ENCODE measurements at regions not wholly inside any gene's neighbourhood (a gene's known extent, or its start where the extent isn't known, plus 50 kb on each side); places are given as distances from the start of the nearest gene placed in this dataset.

DNA sequence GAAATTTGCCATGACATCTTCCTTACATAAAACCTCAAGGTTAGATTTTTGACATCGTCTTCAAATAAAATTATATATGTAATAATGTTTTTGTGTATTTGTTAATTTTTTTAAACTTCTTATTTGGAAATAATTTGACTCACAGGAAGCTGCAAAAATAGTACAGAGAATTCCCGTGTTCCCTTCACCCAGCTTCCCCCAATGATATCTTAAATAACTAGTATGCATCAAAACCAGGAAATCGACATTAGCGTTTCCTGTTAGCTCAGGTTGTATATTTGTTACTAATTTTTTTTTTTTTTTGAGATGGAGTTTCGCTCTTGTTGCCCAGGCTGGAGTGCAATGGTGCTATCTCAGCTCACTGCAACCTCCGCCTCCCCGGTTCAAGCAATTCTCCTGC is 86.3 kb upstream of the SPRY4 start:
- Mint-ChIP-seq H3K4me3 (ENCODE audit: unreplicated experiment) (no peak overlapping the region), H3K4me1 (ENCODE audit: low read depth, unreplicated experiment) (no peaks in the 10 kb centered on the region), H3K9me3 (ENCODE audit: unreplicated experiment) (no peaks in the 10 kb centered on the region), H3K27me3 (ENCODE audit: insufficient read depth, unreplicated experiment) (no peaks in the 10 kb centered on the region), H3K36me3 (ENCODE audit: insufficient read depth, unreplicated experiment) (no peaks in the 10 kb centered on the region), H3K27ac (ENCODE audit: unreplicated experiment) (no peak overlapping the region)
- no peaks in the 10 kb centered on the region for H3K9me3 ChIP-seq
- no peaks in the 10 kb centered on the region for H3K36me3 ChIP-seq (ENCODE audit: control insufficient read depth, insufficient read depth, low read length)
- no TSS peak for BruUV-seq (replicated peaks)
- H3K4me1 ChIP-seq, result no peaks in the 10 kb centered on the region
- intact Hi-C loops (cut with micrococcal nuclease; ENCODE audit: unreplicated experiment), result no loop called here
- H3K4me3 ChIP-seq (ENCODE audit: low read depth, low read length), result no peak overlapping the region
- TF ChIP-seq, protein P1, sequence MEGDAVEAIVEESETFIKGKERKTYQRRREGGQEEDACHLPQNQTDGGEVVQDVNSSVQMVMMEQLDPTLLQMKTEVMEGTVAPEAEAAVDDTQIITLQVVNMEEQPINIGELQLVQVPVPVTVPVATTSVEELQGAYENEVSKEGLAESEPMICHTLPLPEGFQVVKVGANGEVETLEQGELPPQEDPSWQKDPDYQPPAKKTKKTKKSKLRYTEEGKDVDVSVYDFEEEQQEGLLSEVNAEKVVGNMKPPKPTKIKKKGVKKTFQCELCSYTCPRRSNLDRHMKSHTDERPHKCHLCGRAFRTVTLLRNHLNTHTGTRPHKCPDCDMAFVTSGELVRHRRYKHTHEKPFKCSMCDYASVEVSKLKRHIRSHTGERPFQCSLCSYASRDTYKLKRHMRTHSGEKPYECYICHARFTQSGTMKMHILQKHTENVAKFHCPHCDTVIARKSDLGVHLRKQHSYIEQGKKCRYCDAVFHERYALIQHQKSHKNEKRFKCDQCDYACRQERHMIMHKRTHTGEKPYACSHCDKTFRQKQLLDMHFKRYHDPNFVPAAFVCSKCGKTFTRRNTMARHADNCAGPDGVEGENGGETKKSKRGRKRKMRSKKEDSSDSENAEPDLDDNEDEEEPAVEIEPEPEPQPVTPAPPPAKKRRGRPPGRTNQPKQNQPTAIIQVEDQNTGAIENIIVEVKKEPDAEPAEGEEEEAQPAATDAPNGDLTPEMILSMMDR (IDR thresholded peaks at IDR 0.05; ENCODE audit: insufficient read depth in 1 of 2, low read depth in 1 of 2, low read length in 1 of 2, severe bottlenecking in 1 of 2, unreplicated experiment in 1 of 2), result no peak
- ChIA-PET POLR2A (no interaction called here), CTCF (no interaction called here)
- H3K27me3 ChIP-seq (replicated peaks; ENCODE audit: control insufficient read depth, insufficient read depth, low read length), result no peaks in the 10 kb centered on the region
- no peak for DNase-seq

GRCh38 chr5:142408981-142409481 is 84.2 kb upstream of the SPRY4 start:
- no peaks in the 10 kb centered on the region for H3K36me3 Mint-ChIP-seq (ENCODE audit: insufficient read depth, unreplicated experiment)
- no peak for DNase-seq
- H3K27me3 Mint-ChIP-seq (ENCODE audit: insufficient read depth, unreplicated experiment), result no peaks in the 10 kb centered on the region
- no peaks in the 10 kb centered on the region for H3K27me3 ChIP-seq (replicated peaks; ENCODE audit: control insufficient read depth, insufficient read depth, low read length)
- H3K36me3 ChIP-seq (ENCODE audit: control insufficient read depth, insufficient read depth, low read length), result no peaks in the 10 kb centered on the region
- ChIA-PET POLR2A (no interaction called here), CTCF (no interaction called here)
- intact Hi-C loops (cut with micrococcal nuclease; ENCODE audit: unreplicated experiment), result no loop called here
- H3K4me1 ChIP-seq, result peaks cover 2% of the 10 kb centered on the region
- no peak overlapping the region for H3K4me3 Mint-ChIP-seq (ENCODE audit: unreplicated experiment)
- TF ChIP-seq, protein P1 (IDR thresholded peaks at IDR 0.05; ENCODE audit: insufficient read depth in 1 of 2, low read depth in 1 of 2, low read length in 1 of 2, severe bottlenecking in 1 of 2, unreplicated experiment in 1 of 2), result no peak
- H3K9me3 ChIP-seq, result no peaks in the 10 kb centered on the region
- no peak overlapping the region for H3K4me3 ChIP-seq (ENCODE audit: low read depth, low read length)
- H3K4me1 Mint-ChIP-seq (ENCODE audit: low read depth, unreplicated experiment), result peaks cover 5% of the 10 kb centered on the region
- H3K9me3 Mint-ChIP-seq (ENCODE audit: unreplicated experiment), result no peaks in the 10 kb centered on the region
- no TSS peak for BruUV-seq (replicated peaks)
- H3K27ac Mint-ChIP-seq (ENCODE audit: unreplicated experiment), result no peak overlapping the region

GRCh38 chr5:142408536-142408935 is 83.7 kb upstream of the SPRY4 start:
- TF ChIP-seq, protein P1 (IDR thresholded peaks at IDR 0.05; ENCODE audit: insufficient read depth in 1 of 2, low read depth in 1 of 2, low read length in 1 of 2, severe bottlenecking in 1 of 2, unreplicated experiment in 1 of 2), result no peak
- no peaks in the 10 kb centered on the region for H3K9me3 ChIP-seq
- DNase-seq, result no peak
- BruUV-seq (replicated peaks), result no TSS peak
- Mint-ChIP-seq H3K36me3 (ENCODE audit: insufficient read depth, unreplicated experiment) (no peaks in the 10 kb centered on the region), H3K4me1 (ENCODE audit: low read depth, unreplicated experiment) (peaks cover 10% of the 10 kb centered on the region), H3K27me3 (ENCODE audit: insufficient read depth, unreplicated experiment) (no peaks in the 10 kb centered on the region), H3K27ac (ENCODE audit: unreplicated experiment) (no peak overlapping the region), H3K9me3 (ENCODE audit: unreplicated experiment) (no peaks in the 10 kb centered on the region), H3K4me3 (ENCODE audit: unreplicated experiment) (no peak overlapping the region)
- H3K36me3 ChIP-seq (ENCODE audit: control insufficient read depth, insufficient read depth, low read length), result no peaks in the 10 kb centered on the region
- no peaks in the 10 kb centered on the region for H3K27me3 ChIP-seq (replicated peaks; ENCODE audit: control insufficient read depth, insufficient read depth, low read length)
- ChIA-PET POLR2A (no interaction called here), CTCF (no interaction called here)
- no peak overlapping the region for H3K4me3 ChIP-seq (ENCODE audit: low read depth, low read length)
- peaks cover 7% of the 10 kb centered on the region for H3K4me1 ChIP-seq
- intact Hi-C loops (cut with micrococcal nuclease; ENCODE audit: unreplicated experiment), result no loop called here
